ENCODE measurements at regions not wholly inside any gene's neighbourhood (a gene's known extent, or its start where the extent isn't known, plus 50 kb on each side); places are given as distances from the start of the nearest gene placed in this dataset.

- no peak for TF ChIP-seq POLR2A (IDR thresholded peaks at IDR 0.05)
- TF ChIP-seq CTCF (IDR thresholded peaks at IDR 0.05), result no peak
- TF ChIP-seq EP300 (IDR thresholded peaks at IDR 0.05), result no peak
These were observed 252.4 kb downstream of the GRB14 start for GRCh38 chr2:164368896-164369295.
